ENCODE measurements at regions not wholly inside any gene's neighbourhood (a gene's known extent, or its start where the extent isn't known, plus 50 kb on each side); places are given as distances from the start of the nearest gene placed in this dataset.

- no peaks in the 10 kb centered on the region for H3K27me3 ChIP-seq (ENCODE audit: control insufficient read depth, insufficient read depth, low read length)
- H3K36me3 ChIP-seq (ENCODE audit: control insufficient read depth, insufficient read depth, low read length): no peaks in the 10 kb centered on the region; the same call in 1 of the 2 replicates
- no peaks in the 10 kb centered on the region for H3K4me1 ChIP-seq (ENCODE audit: control insufficient read depth, insufficient read depth, low read length)
- intact Hi-C loops (cut with micrococcal nuclease; ENCODE audit: unreplicated experiment): no loop called here
- ATAC-seq (no peak), DNase-seq (ENCODE audit: low read depth, low spot score) (no peak)
- ChIA-PET CTCF (no interaction called here), POLR2A (no interaction called here)
- H3K27ac ChIP-seq (ENCODE audit: low read length): no peak overlapping the region
- TF ChIP-seq TCF7L2 (IDR thresholded peaks at IDR 0.05; ENCODE audit: low read depth, low read length): no peak
- TF ChIP-seq, protein P1, sequence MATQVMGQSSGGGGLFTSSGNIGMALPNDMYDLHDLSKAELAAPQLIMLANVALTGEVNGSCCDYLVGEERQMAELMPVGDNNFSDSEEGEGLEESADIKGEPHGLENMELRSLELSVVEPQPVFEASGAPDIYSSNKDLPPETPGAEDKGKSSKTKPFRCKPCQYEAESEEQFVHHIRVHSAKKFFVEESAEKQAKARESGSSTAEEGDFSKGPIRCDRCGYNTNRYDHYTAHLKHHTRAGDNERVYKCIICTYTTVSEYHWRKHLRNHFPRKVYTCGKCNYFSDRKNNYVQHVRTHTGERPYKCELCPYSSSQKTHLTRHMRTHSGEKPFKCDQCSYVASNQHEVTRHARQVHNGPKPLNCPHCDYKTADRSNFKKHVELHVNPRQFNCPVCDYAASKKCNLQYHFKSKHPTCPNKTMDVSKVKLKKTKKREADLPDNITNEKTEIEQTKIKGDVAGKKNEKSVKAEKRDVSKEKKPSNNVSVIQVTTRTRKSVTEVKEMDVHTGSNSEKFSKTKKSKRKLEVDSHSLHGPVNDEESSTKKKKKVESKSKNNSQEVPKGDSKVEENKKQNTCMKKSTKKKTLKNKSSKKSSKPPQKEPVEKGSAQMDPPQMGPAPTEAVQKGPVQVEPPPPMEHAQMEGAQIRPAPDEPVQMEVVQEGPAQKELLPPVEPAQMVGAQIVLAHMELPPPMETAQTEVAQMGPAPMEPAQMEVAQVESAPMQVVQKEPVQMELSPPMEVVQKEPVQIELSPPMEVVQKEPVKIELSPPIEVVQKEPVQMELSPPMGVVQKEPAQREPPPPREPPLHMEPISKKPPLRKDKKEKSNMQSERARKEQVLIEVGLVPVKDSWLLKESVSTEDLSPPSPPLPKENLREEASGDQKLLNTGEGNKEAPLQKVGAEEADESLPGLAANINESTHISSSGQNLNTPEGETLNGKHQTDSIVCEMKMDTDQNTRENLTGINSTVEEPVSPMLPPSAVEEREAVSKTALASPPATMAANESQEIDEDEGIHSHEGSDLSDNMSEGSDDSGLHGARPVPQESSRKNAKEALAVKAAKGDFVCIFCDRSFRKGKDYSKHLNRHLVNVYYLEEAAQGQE (IDR thresholded peaks at IDR 0.05; ENCODE audit: insufficient read depth in 1 of 2, low read depth in 2 of 2, low read length in 1 of 2): no peak
- no TSS peak for BruUV-seq (replicated peaks)
- no peak overlapping the region for H3K4me3 ChIP-seq (ENCODE audit: low read depth in 2 of 2, low read length in 2 of 2)
- no peaks in the 10 kb centered on the region for H3K9me3 ChIP-seq (ENCODE audit: control insufficient read depth, insufficient read depth, low read depth, low read length)
- in situ Hi-C loops (cut with HindIII; ENCODE audit: low pct_unique_long_range_greater_than_20kb, low sequenced_read_pairs): no loop called here
These were observed 1543.3 kb upstream of the PABPC4L start for GRCh38 chr4:135744928-135745327.

- Histone ChIP-seq H3K27ac (ENCODE audit: low read length) (no peak overlapping the region), H3K9me3 (ENCODE audit: control insufficient read depth, insufficient read depth, low read depth, low read length) (no peaks in the 10 kb centered on the region), H3K36me3 (ENCODE audit: control insufficient read depth, insufficient read depth, low read length) (no peaks in the 10 kb centered on the region; the same call in 1 of the 2 replicates), H3K4me3 (ENCODE audit: low read depth in 2 of 2, low read length in 2 of 2) (no peak overlapping the region), H3K4me1 (ENCODE audit: control insufficient read depth, insufficient read depth, low read length) (no peaks in the 10 kb centered on the region), H3K27me3 (ENCODE audit: control insufficient read depth, insufficient read depth, low read length) (no peaks in the 10 kb centered on the region)
- no TSS peak for BruUV-seq (replicated peaks)
- POLR2A ChIA-PET: no interaction called here
- in situ Hi-C loops (cut with HindIII; ENCODE audit: low pct_unique_long_range_greater_than_20kb, low sequenced_read_pairs): no loop called here
- ATAC-seq: no peak
- intact Hi-C loops (cut with micrococcal nuclease; ENCODE audit: unreplicated experiment): no loop called here
- CTCF ChIA-PET: no interaction called here
- TF ChIP-seq, protein P2, sequence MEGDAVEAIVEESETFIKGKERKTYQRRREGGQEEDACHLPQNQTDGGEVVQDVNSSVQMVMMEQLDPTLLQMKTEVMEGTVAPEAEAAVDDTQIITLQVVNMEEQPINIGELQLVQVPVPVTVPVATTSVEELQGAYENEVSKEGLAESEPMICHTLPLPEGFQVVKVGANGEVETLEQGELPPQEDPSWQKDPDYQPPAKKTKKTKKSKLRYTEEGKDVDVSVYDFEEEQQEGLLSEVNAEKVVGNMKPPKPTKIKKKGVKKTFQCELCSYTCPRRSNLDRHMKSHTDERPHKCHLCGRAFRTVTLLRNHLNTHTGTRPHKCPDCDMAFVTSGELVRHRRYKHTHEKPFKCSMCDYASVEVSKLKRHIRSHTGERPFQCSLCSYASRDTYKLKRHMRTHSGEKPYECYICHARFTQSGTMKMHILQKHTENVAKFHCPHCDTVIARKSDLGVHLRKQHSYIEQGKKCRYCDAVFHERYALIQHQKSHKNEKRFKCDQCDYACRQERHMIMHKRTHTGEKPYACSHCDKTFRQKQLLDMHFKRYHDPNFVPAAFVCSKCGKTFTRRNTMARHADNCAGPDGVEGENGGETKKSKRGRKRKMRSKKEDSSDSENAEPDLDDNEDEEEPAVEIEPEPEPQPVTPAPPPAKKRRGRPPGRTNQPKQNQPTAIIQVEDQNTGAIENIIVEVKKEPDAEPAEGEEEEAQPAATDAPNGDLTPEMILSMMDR (IDR thresholded peaks at IDR 0.05): no peak
- no peak for TF ChIP-seq SIN3A (IDR thresholded peaks at IDR 0.05; ENCODE audit: borderline replicate concordance, insufficient read depth, low read depth, low read length)
- TF ChIP-seq TCF7L2 (IDR thresholded peaks at IDR 0.05; ENCODE audit: low read depth, low read length): no peak
- TF ChIP-seq POLR2AphosphoS5 (IDR thresholded peaks at IDR 0.05; ENCODE audit: low read depth, low read length): no peak
- TF ChIP-seq, protein P1 (IDR thresholded peaks at IDR 0.05; ENCODE audit: insufficient read depth in 1 of 2, low read depth in 2 of 2, low read length in 1 of 2): no peak
- DNase-seq (ENCODE audit: low read depth, low spot score): no peak
These were observed 1540.0 kb upstream of the PABPC4L start for GRCh38 chr4:135741583-135741982.

Data from Panc1 (cell line).